ENCODE measurements at regions not wholly inside any gene's neighbourhood (a gene's known extent, or its start where the extent isn't known, plus 50 kb on each side); places are given as distances from the start of the nearest gene placed in this dataset.

- CTCF ChIA-PET = no interaction called here
Observed at GRCh38 chr20:10769700-10770099, 95.9 kb upstream of the JAG1 start.

GRCh38 chr20:10770753-10771152, 97.0 kb upstream of the JAG1 start:
- Histone ChIP-seq H3K9me3 (no peaks in the 10 kb centered on the region), H3K36me3 (replicated peaks in 1 of 2; ENCODE audit: control insufficient read depth in 1 of 2, insufficient read depth in 2 of 2, low read length in 1 of 2) (no peaks in the 10 kb centered on the region), H3K4me3 (ENCODE audit: low read depth in 2 of 2, low read length in 1 of 2) (no peak overlapping the region), H3F3A (replicated peaks; ENCODE audit: insufficient read depth) (no peaks in the 10 kb centered on the region), H3K4me2 (no peak overlapping the region), H3K9me2 (no peaks in the 10 kb centered on the region), H3K9ac (no peak overlapping the region), H3K4me1 (ENCODE audit: control insufficient read depth in 1 of 2, insufficient read depth in 2 of 2, low read depth in 1 of 2, low read length in 1 of 2) (no peaks in the 10 kb centered on the region), H3K27ac (ENCODE audit: low read depth in 2 of 2, low read length in 1 of 2) (no peak overlapping the region), H4K20me1 (ENCODE audit: insufficient read depth) (no peaks in the 10 kb centered on the region), H2AFZ (ENCODE audit: low read depth) (no peak overlapping the region), H3K79me2 (ENCODE audit: insufficient read depth) (no peaks in the 10 kb centered on the region), H3K27me3 (ENCODE audit: insufficient read depth) (no peaks in the 10 kb centered on the region)
- ChIA-PET CTCF (no interaction called here), POLR2A (no interaction called here)
- DNase-seq = no peak
- TF ChIP-seq USF1 (IDR thresholded peaks at IDR 0.05; ENCODE audit: borderline replicate concordance, low read depth) = no peak
- 61% methylated on average over 3 of the region's 3 CpGs for WGBS (ENCODE audit: low lambda C conversion rate)

More at GRCh38 chr20:10769700-10770099, 95.9 kb upstream of the JAG1 start:
- no peaks in the 10 kb centered on the region for H3K79me2 ChIP-seq (ENCODE audit: insufficient read depth)
- no peak overlapping the region for H3K4me3 ChIP-seq (ENCODE audit: low read depth in 2 of 2, low read length in 1 of 2)
- H3K4me1 ChIP-seq (ENCODE audit: control insufficient read depth in 1 of 2, insufficient read depth in 2 of 2, low read depth in 1 of 2, low read length in 1 of 2) = no peaks in the 10 kb centered on the region
- H3K9me3 ChIP-seq = no peaks in the 10 kb centered on the region
- H2AFZ ChIP-seq (ENCODE audit: low read depth) = no peak overlapping the region
- 70% methylated on average over 2 of the region's 2 CpGs for WGBS (ENCODE audit: low lambda C conversion rate)
- no peak for DNase-seq
- no peaks in the 10 kb centered on the region for H3K9me2 ChIP-seq
- POLR2A ChIA-PET = no interaction called here
- no peak for TF ChIP-seq FOXJ3 (CRISPR knock-in tag; IDR thresholded peaks at IDR 0.05)
- H3F3A ChIP-seq (replicated peaks; ENCODE audit: insufficient read depth) = no peaks in the 10 kb centered on the region
- no peak overlapping the region for H3K9ac ChIP-seq
- H3K4me2 ChIP-seq = no peak overlapping the region
- H3K36me3 ChIP-seq (replicated peaks in 1 of 2; ENCODE audit: control insufficient read depth in 1 of 2, insufficient read depth in 2 of 2, low read length in 1 of 2) = no peaks in the 10 kb centered on the region
- H3K27me3 ChIP-seq (ENCODE audit: insufficient read depth) = no peaks in the 10 kb centered on the region
- H3K27ac ChIP-seq (ENCODE audit: low read depth in 2 of 2, low read length in 1 of 2) = no peak overlapping the region
- no peaks in the 10 kb centered on the region for H4K20me1 ChIP-seq (ENCODE audit: insufficient read depth)

DNA sequence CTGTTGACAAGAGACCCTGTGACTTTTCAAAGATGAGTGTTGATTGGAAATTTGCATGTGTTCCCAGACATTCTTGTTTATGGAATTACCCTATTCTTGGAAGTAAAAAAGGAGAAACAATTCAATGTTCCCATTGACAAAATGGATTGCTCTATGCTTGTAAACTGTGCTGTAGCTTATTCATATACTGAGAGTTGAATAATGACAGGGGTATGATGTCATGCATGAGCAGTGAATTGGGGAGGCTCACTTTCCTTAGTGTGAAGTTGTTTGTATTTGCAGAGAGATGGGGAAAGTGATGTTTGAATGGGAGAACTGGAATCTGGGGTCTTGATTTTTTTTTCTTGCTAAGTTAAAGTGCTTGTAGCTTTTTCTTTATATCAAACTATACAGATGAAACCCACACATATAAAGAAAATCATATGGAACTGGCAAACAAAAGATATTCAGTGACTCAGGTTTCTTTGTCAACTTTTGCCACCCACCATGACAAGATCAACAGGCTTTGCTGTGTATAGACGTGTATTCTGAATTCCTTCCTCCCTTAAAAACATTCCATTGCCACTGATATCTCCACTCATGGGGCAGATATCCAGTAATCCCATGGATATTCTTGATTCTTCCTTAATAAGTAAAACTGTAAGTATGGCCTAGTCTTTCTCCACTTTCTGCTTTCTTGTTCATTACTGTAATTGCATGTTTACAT, 97.8 kb upstream of the JAG1 start:
- TF ChIP-seq RCOR1 (IDR thresholded peaks at IDR 0.05; ENCODE audit: low read length) = no peak
- TF ChIP-seq NRF1 (IDR thresholded peaks at IDR 0.05; ENCODE audit: low read depth, low read length) = no peak
- TF ChIP-seq REST (IDR thresholded peaks at IDR 0.05; ENCODE audit: low read depth, low read length) = no peak
- no peak for TF ChIP-seq SIN3A (IDR thresholded peaks at IDR 0.05; ENCODE audit: borderline replicate concordance, low read depth, low read length)
- TF ChIP-seq RXRA (IDR thresholded peaks at IDR 0.05; ENCODE audit: borderline replicate concordance, low read depth) = no peak
- TF ChIP-seq FOXM1 (IDR thresholded peaks at IDR 0.05; ENCODE audit: low read depth) = no peak
- TF ChIP-seq YY1 (IDR thresholded peaks at IDR 0.05; ENCODE audit: low read depth) = no peak
- TF ChIP-seq NFIC (IDR thresholded peaks at IDR 0.05; ENCODE audit: borderline replicate concordance) = no peak
- no peak for TF ChIP-seq USF1 (IDR thresholded peaks at IDR 0.05; ENCODE audit: borderline replicate concordance, low read depth)
- no peak for TF ChIP-seq RAD21 (IDR thresholded peaks at IDR 0.05; ENCODE audit: low read length)
- TF ChIP-seq PBX3 (IDR thresholded peaks at IDR 0.05) = no peak
- no peak for TF ChIP-seq FOXJ3 (CRISPR knock-in tag; IDR thresholded peaks at IDR 0.05)
- TF ChIP-seq ELF1 (IDR thresholded peaks at IDR 0.05) = no peak
- TF ChIP-seq MEF2A (IDR thresholded peaks at IDR 0.05; ENCODE audit: borderline replicate concordance, low read depth) = no peak
- no peak for TF ChIP-seq TEAD4 (IDR thresholded peaks at IDR 0.05; ENCODE audit: borderline replicate concordance, insufficient read depth)
- TF ChIP-seq FOSL2 (IDR thresholded peaks at IDR 0.05; ENCODE audit: borderline replicate concordance, low read depth) = no peak
- Histone ChIP-seq H3K36me3 (replicated peaks in 1 of 2; ENCODE audit: control insufficient read depth in 1 of 2, insufficient read depth in 2 of 2, low read length in 1 of 2) (no peaks in the 10 kb centered on the region), H3K79me2 (ENCODE audit: insufficient read depth) (no peaks in the 10 kb centered on the region), H3K9me3 (no peaks in the 10 kb centered on the region), H3K27me3 (ENCODE audit: insufficient read depth) (no peaks in the 10 kb centered on the region), H3F3A (replicated peaks; ENCODE audit: insufficient read depth) (no peaks in the 10 kb centered on the region), H3K9ac (no peak overlapping the region), H3K4me1 (ENCODE audit: control insufficient read depth in 1 of 2, insufficient read depth in 2 of 2, low read depth in 1 of 2, low read length in 1 of 2) (no peaks in the 10 kb centered on the region), H3K4me3 (ENCODE audit: low read depth in 2 of 2, low read length in 1 of 2) (no peak overlapping the region), H4K20me1 (ENCODE audit: insufficient read depth) (no peaks in the 10 kb centered on the region), H3K4me2 (no peak overlapping the region), H3K9me2 (no peaks in the 10 kb centered on the region), H2AFZ (ENCODE audit: low read depth) (no peak overlapping the region), H3K27ac (ENCODE audit: low read depth in 2 of 2, low read length in 1 of 2) (no peak overlapping the region)
- CTCF ChIA-PET = no interaction called here
- POLR2A ChIA-PET = no interaction called here
- WGBS (ENCODE audit: low lambda C conversion rate) = 54% methylated on average over 1 of the region's 1 CpG
- no peak for DNase-seq
